SK-N-SH (cell line): ENCODE measurements at regions not wholly inside any gene's neighbourhood (a gene's known extent, or its start where the extent isn't known, plus 50 kb on each side); places are given as distances from the start of the nearest gene placed in this dataset.

Experiments
- CTCF ChIA-PET: fragments of 300-600, 350-600 bp; formaldehyde crosslinking; extraction: SDS; loops from one replicate; lab custom pipeline; 2021; lab: Yijun Ruan, JAX
- POLR2A ChIA-PET: fragments of 350-600 bp; sonication (Branson Sonifier 250); formaldehyde crosslinking; extraction: SDS; loops from one replicate; lab custom pipeline; 2020; ENCODE audit warnings: antibody characterized with exemption, inconsistent platforms; lab: Yijun Ruan, JAX
- DNase-seq: peaks from one replicate; pipeline ENCODE4 v3.0.0; 2012
- H2AFZ ChIP-seq: fragments of 200-600 bp; sonication (generic); 2 replicates; pipeline ENCODE4 v1.8.1; 2016; ENCODE audit warnings: antibody characterized with exemption, mild to moderate bottlenecking, low read depth
- H3F3A ChIP-seq: fragments of 200-600 bp; sonication (generic); replicated peaks from 2 replicates; pipeline ENCODE3; 2016; ENCODE audit warnings: antibody characterized with exemption, mild to moderate bottlenecking; ENCODE audit not compliant: insufficient read depth
- H3K27ac ChIP-seq, 2 experiments: fragments of 200-500 bp in 1 of 2; fragments of 200-600 bp in 1 of 2; sonication (Bioruptor generic) in 1 of 2; sonication (generic), shearing (Covaris generic) in 1 of 2; 2 replicates each; pipeline versions ENCODE4 v1.5.1 to v1.6.1; 2014 to 2016; ENCODE audit warnings: low read depth in 2 of 2, inconsistent platforms in 1 of 2, low read length in 1 of 2, mild to moderate bottlenecking in 1 of 2, mixed read lengths in 1 of 2
- H3K27me3 ChIP-seq: fragments of 200-600 bp; sonication (generic), shearing (Covaris generic); 2 replicates; pipeline ENCODE4 v1.6.1; 2016; ENCODE audit warnings: mixed run types; ENCODE audit not compliant: insufficient read depth
- H3K36me3 ChIP-seq, 2 experiments: fragments of 200-500 bp in 1 of 2; fragments of 200-600 bp in 1 of 2; sonication (Bioruptor generic) in 1 of 2; sonication (generic) in 1 of 2; replicated peaks in 1 of 2; 2 replicates each; pipeline versions ENCODE3 to v1.5.1; 2014 to 2016; ENCODE audit warnings: low read length in 1 of 2, mild to moderate bottlenecking in 1 of 2; ENCODE audit not compliant: insufficient read depth in 2 of 2, control insufficient read depth in 1 of 2
- H3K4me1 ChIP-seq, 2 experiments: fragments of 200-500 bp in 1 of 2; fragments of 200-600 bp in 1 of 2; sonication (Bioruptor generic) in 1 of 2; sonication (generic), shearing (Covaris generic) in 1 of 2; 2 replicates each; pipeline versions ENCODE4 v1.5.1 to v1.6.1; 2014 to 2016; ENCODE audit warnings: low read depth in 1 of 2, low read length in 1 of 2, mixed run types in 1 of 2; ENCODE audit not compliant: insufficient read depth in 2 of 2, control insufficient read depth in 1 of 2
- H3K4me2 ChIP-seq: fragments of 200-600 bp; sonication (generic), shearing (Covaris generic); 2 replicates; pipeline ENCODE4 v1.6.1; 2017; ENCODE audit warnings: mixed run types
- H3K4me3 ChIP-seq, 2 experiments: fragments of 200-500 bp in 1 of 2; fragments of 200-600 bp in 1 of 2; sonication (Bioruptor generic) in 1 of 2; sonication (generic), shearing (Covaris generic) in 1 of 2; 2 replicates each; pipeline versions ENCODE4 v1.5.1 to v1.8.1; 2014 to 2016; ENCODE audit warnings: low read depth in 2 of 2, inconsistent platforms in 1 of 2, low read length in 1 of 2, mild to moderate bottlenecking in 1 of 2, mixed read lengths in 1 of 2, moderate library complexity in 1 of 2
- H3K79me2 ChIP-seq: fragments of 200-600 bp; sonication (generic); 2 replicates; pipeline ENCODE4 v1.8.1; 2017; ENCODE audit warnings: mild to moderate bottlenecking; ENCODE audit not compliant: insufficient read depth
- H3K9ac ChIP-seq: fragments of 200-600 bp; sonication (generic); 2 replicates; pipeline ENCODE4 v1.6.1; 2017; ENCODE audit warnings: mixed run types
- H3K9me2 ChIP-seq: fragments of 200-600 bp; sonication (generic); 2 replicates; pipeline ENCODE4 v1.6.1; 2017; ENCODE audit warnings: mixed run types
- H3K9me3 ChIP-seq: fragments of 200-600 bp; sonication (generic); 2 replicates; pipeline ENCODE4 v1.6.1; 2017; ENCODE audit warnings: mixed run types, mild to moderate bottlenecking, moderate library complexity
- H4K20me1 ChIP-seq: fragments of 200-600 bp; sonication (generic); 2 replicates; pipeline ENCODE4 v1.6.1; 2017; ENCODE audit warnings: mild to moderate bottlenecking, mixed run types; ENCODE audit not compliant: insufficient read depth
- CTCF ChIP-seq: fragments of 200-600 bp; sonication (generic); IDR thresholded peaks from 2 replicates; pipeline ENCODE4 v1.6.1; 2017; ENCODE audit warnings: antibody characterized with exemption, mild to moderate bottlenecking, moderate library complexity
- EP300 ChIP-seq, 2 experiments: IDR thresholded peaks; 2 replicates each; pipeline versions ENCODE4 v1.4.0 to v1.6.1; 2012; ENCODE audit warnings: borderline replicate concordance in 1 of 2, low read depth in 1 of 2, low read length in 1 of 2
- EZH2phosphoT487 ChIP-seq: fragments of 200-600 bp; sonication (generic); IDR thresholded peaks from 2 replicates; pipeline ENCODE4 v1.6.1; 2017; ENCODE audit warnings: low read depth, mixed run types, mild to moderate bottlenecking, antibody characterized with exemption, moderate library complexity, borderline replicate concordance
- GABPA ChIP-seq: IDR thresholded peaks from 2 replicates; pipeline ENCODE4 v1.4.0; 2012; ENCODE audit warnings: low read depth, mild to moderate bottlenecking
- GATA2 ChIP-seq: sonication (generic); formaldehyde crosslinking; IDR thresholded peaks from 2 replicates; pipeline ENCODE4 v1.5.0; 2020; ENCODE audit warnings: mild to moderate bottlenecking, missing genetic modification reagents
- JUND ChIP-seq: IDR thresholded peaks from 2 replicates; pipeline ENCODE4 v1.4.0; 2012
- MEF2A ChIP-seq: IDR thresholded peaks from 2 replicates; pipeline ENCODE4 v1.4.0; 2012; ENCODE audit warnings: low read depth, borderline replicate concordance
- REST ChIP-seq: IDR thresholded peaks from 2 replicates; pipeline ENCODE4 v1.6.1; 2012; ENCODE audit warnings: mild to moderate bottlenecking, low read depth, low read length, moderate library complexity
- RXRA ChIP-seq: IDR thresholded peaks from 2 replicates; pipeline ENCODE4 v1.4.0; 2012; ENCODE audit warnings: low read depth, mild to moderate bottlenecking, borderline replicate concordance
- TAF1 ChIP-seq: IDR thresholded peaks from 2 replicates; pipeline ENCODE4 v1.6.1; 2012; ENCODE audit warnings: low read depth, mild to moderate bottlenecking, low read length, moderate library complexity, borderline replicate concordance
- TEAD4 ChIP-seq: IDR thresholded peaks from 2 replicates; pipeline ENCODE4 v1.4.0; 2012; ENCODE audit warnings: mild to moderate bottlenecking, borderline replicate concordance; ENCODE audit not compliant: insufficient read depth
- WGBS: methylation state at CpG from one replicate; pipeline ENCODE4 v1.1.6; 2017; ENCODE audit warnings: low lambda C conversion rate; 5-methylcytosine and 5-hydroxymethylcytosine counted together

GRCh38 chr13:47087841-47088240 lies 191.0 kb upstream of the HTR2A start (continued):
- TF ChIP-seq TEAD4 (0 out of 2 replicates have a peak, but pooled peaks have one; percentile 8), GATA2 (CRISPR knock-in tag) (no peak), JUND (peak; percentile 52), TAF1 (no peak), CTCF (no peak), EZH2phosphoT487 (no peak), RXRA (no peak)

- Histone ChIP-seq H3K27ac (peak overlapping the region in 1 of 2 experiments; percentile 60; a peak in 2 of 4 replicates), H3K4me3 (no peak overlapping the region), H3K79me2 (no peaks in the 10 kb centered on the region), H3K4me2 (no peak overlapping the region), H3K9ac (no peak overlapping the region), H3K9me3 (no peaks in the 10 kb centered on the region), H3K27me3 (no peaks in the 10 kb centered on the region), H3K4me1 (peaks cover 0 to 9% of the 10 kb centered on the region in 2 experiments; a peak in 3 of 4 replicates), H2AFZ (no peak overlapping the region), H3K36me3 (no peaks in the 10 kb centered on the region), H4K20me1 (no peaks in the 10 kb centered on the region), H3K9me2 (no peaks in the 10 kb centered on the region), H3F3A (peaks cover 7% of the 10 kb centered on the region)
- CTCF ChIA-PET, result no interaction called here
- TF ChIP-seq RXRA, result no peak
- no peak for TF ChIP-seq MEF2A
- TF ChIP-seq REST, result no peak
- no peak for TF ChIP-seq EP300 (IDR thresholded peaks at IDR 0.05; ENCODE audit: borderline replicate concordance in 1 of 2, low read depth in 1 of 2, low read length in 1 of 2)
- TF ChIP-seq CTCF, result no peak
- no peak for TF ChIP-seq GABPA
- no peak for DNase-seq
- POLR2A ChIA-PET, result no interaction called here
- WGBS, result 70% methylated on average over 3 of the region's 3 CpGs
Observed at GRCh38 chr13:47087241-47087640, 190.4 kb upstream of the HTR2A start.
